GM04503 (cell line): ENCODE measurements at regions not wholly inside any gene's neighbourhood (a gene's known extent, or its start where the extent isn't known, plus 50 kb on each side); places are given as distances from the start of the nearest gene placed in this dataset.
"Not testable (repeated sequence)": the region's sequence is repeated elsewhere in the genome, so short reads cannot be mapped to it uniquely, and the experiment has no call there.

Experiments
- DNase-seq: peaks from one replicate; pipeline ENCODE4 v3.0.0-alpha.2; 2012; ENCODE audit warnings: low read depth

DNA sequence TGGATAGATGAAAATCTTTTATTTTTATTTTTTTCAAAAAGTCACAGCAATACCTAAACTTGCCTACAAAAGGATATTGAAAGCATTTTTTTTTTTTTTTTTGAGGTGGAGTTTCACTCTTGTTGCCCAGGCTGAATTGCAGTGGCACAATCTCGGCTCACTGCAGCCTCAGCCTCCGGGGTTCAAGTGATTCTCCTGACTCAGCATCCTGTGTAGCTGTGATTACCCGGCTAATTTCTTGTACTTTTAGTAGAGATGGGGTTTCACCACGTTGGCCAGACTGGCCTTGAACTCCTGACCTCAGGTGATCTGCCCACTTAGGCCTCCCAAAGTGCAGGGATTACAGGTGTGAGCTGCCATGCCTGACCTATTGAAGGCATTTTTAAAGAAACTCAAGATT lies 69.1 kb upstream of the DGKB start:
- not testable (repeated sequence) for DNase-seq

- not testable (repeated sequence) for DNase-seq
These were observed 64.8 kb upstream of the DGKB start for GRCh38 chr7:14967376-14967775.

DNA sequence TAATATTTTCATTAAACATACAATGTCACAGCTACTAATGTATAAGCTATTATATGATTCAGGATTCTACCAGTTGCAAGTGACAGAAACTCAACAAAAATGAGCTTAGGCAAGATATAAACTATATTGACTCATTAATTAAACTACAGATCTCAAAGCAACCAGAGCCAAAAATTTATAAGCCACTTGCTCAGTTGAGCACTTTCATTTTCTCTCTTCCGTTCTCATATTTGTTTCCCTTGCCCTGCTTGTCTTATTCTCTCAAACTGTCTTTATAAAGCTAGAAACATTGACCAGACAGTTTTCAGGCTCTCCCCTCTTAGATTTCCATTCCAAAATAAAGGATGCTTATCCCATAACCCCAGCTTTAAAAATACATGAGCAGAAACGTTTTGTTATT lies 60.2 kb upstream of the DGKB start:
- DNase-seq = no peak

GRCh38 chr7:14960721-14961120 lies 58.2 kb upstream of the DGKB start:
- no peak for DNase-seq

DNA sequence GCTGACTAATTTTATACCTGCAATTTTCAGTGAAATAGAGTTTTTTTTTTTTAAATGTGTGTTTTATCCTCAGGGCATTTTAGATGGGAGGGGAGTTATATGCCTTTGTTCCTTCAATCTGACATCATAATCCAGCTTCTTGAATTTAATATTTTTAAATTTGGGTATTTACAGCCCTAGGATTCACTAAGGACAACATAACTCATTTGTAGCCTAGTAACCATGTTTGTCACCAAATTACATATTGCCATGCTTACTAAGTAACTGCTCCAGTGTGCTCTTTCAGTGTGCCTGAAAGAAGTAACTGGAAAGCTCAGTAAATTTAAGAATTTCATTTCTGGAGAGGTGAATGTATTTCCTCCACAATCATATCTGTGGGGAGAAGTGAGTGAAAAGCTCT lies 56.8 kb upstream of the DGKB start:
- no peak for DNase-seq

GRCh38 chr7:14954035-14954434 lies 51.5 kb upstream of the DGKB start:
- no peak for DNase-seq
